Right renal pelvis (tissue), 4 donors: ENCODE measurements at regions not wholly inside any gene's neighbourhood (a gene's known extent, or its start where the extent isn't known, plus 50 kb on each side); places are given as distances from the start of the nearest gene placed in this dataset.
A peak's percentile ranks its signal among the peaks of the same experiment; 100 is the strongest.

Experiments used
- DNase-seq, 4 donors: peaks; one replicate each; pipeline ENCODE4 v3.0.0-alpha.2; 2013; ENCODE audit warnings: low read depth in 4 of 4, low spot score in 3 of 4, missing footprints in 1 of 4

DNA sequence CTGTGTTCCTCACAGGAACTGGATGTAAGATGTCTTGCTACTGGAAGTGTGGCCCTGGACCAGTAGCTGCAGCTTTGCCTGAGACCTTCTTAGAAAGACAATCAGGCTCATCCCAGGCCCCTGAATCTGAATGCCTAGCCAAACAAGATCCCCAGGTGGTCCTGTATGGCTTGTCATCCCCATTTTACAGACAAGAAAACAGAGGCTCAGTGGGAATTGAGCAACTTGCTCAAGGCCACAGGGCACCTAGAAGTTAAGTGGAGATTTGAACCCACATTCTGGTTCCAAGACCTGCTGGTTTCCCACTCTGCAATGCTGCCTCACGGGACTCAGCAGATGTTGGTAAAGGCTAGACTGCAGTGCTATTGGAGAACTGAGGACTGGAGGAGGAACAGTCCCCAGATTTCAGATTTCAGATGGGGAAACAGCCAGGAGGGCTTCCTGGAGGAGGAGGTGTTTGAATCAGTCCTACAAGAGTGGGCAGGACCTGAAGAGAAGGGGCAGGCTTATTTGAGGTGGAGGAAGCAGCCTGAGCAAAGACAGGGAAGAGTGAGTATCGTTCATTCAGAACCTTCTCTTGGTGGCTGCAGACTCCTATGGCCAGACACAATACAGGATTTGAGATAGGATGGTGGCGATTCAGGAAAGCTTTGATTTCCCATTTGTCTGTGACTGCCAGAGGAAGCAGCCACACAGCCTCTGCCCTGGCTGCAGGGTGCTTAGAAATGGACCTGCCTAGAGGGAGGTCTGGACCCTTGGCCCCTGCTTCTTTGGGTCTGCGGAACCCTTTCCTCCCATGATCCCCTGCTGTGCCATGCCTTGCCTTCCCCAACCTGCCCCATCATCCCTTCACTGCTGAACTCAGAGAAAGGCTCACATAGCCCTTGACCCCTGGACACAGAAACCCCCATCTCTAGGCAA is 233.4 kb upstream of the NLRP1 start:
- no peak for DNase-seq

- DNase-seq, result no peak
Measured at GRCh38 chr17:5819396-5819795, 235.1 kb upstream of the NLRP1 start.

GRCh38 chr17:5819921-5820685 is 235.8 kb upstream of the NLRP1 start:
- no peak for DNase-seq

- DNase-seq, result no peak
Measured at GRCh38 chr17:5820721-5821456, 236.6 kb upstream of the NLRP1 start.

GRCh38 chr17:5821803-5822202 is 237.5 kb upstream of the NLRP1 start:
- no peak for DNase-seq

GRCh38 chr17:5822281-5823060 is 238.2 kb upstream of the NLRP1 start:
- no peak for DNase-seq

DNA sequence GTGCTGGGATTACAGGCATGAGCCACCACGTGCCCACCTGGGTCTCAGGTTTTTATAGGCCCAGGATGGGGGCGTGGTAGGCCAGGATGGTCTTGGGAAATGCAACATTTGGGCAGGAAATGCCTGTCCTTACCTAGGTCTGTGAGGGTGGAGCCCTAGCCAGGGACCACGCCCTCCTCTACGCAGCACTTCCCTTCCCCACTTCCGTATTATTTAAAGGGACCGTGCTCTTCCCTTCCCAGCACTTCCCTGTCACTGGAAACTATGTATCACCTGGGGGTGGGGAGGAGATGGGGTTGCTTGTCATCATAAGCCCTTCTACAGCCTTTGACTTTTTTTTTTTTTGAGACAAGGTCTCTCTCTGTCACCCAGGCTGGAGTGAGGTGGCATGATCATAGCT is 238.9 kb upstream of the NLRP1 start:
- DNase-seq, result no peak

DNA sequence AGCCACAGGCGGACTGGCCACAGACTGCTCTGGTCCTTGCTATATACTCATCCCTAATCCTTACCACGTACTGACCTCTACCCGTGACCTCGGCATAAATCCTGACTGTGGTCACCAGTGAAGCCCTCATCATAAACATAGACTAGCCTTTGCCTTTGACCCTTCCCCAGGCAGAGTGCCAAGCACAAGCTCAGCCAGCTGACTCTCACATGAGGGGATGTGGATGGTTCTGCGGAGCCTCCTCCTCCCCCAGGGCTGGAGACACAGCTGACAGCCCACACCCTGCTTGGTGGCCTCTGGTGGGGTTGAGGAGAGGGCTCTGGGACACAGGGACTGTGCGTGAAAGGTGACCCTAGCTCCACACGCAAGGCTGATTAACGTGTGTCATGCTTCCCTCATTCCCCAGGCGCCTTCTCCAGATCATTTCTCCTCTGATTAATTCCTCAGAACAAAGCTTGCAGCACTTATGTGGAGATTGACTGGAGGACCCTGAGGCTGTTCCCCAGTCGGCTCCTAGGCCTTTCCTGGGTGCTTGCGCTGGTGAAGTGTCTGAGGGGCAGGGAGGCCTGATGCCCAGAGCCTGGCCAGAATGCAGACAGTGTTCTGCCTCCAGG is 241.5 kb upstream of the NLRP1 start:
- DNase-seq, result peak; percentile 31 to 54 (median 52)

DNA sequence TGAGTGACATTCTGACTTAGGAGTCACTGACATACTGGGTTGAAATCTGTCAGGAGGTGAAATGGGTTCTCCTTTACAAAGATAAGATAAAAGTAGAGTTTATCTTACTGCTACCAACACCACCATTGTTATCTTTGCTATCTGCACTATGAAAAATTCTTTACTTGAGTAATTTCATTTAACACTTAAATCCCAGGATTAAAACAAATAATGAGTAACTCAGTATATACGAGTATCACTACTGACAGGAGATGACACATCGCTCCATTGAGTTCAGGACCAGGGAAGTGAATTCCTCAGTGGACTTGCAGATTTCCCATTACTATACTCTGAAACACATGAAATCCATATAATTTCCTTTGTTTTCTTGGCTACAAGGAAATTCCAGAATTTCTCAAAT is 242.1 kb upstream of the NLRP1 start:
- no peak for DNase-seq

- DNase-seq, result no peak
Measured at GRCh38 chr17:5830921-5831320, 239.3 kb upstream of the WSCD1 start.

DNA sequence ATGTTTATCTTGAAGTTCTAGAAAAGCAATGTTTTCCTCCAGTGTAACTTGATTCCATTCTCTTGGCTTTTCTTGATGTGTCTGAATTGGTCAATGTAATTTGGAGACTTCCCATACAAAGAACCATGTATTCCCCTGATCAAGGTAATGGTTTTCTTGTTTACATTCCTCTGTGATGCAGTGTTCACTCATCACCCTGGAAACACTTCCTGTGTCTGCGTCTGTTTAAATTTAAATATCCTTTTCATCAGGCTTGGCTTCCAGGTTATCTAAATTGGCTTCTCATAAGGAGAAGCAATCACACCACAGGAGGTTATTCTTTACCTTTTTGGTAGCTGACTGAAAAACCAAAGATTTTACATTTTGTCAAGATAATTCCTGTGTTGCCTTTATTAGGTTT is 237.3 kb upstream of the WSCD1 start:
- DNase-seq, result no peak

DNA sequence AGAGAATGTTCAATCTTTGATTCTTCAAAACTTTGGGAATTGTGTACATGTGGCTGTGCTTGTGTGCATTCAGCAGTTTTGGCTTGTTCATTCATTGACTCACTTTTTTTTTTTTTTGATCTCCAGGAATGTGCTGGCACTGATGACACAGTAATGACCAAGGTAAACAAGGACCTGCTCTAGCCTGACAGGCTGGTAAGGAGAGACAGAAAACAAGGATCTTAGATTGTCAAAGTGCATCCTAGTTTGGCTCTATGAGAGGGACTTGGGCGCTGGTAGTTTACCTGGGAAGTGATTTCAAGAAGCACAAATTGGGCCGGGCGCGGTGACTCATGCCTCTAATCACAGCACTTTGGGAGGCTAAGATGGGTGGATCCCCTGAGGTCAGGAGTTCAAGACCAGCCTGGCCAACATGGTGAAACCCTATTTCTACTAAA is 233.1 kb upstream of the WSCD1 start:
- no peak for DNase-seq

GRCh38 chr17:5838661-5839300 is 231.4 kb upstream of the WSCD1 start:
- no peak for DNase-seq

GRCh38 chr17:5840811-5841446 is 229.2 kb upstream of the WSCD1 start:
- no peak for DNase-seq

DNA sequence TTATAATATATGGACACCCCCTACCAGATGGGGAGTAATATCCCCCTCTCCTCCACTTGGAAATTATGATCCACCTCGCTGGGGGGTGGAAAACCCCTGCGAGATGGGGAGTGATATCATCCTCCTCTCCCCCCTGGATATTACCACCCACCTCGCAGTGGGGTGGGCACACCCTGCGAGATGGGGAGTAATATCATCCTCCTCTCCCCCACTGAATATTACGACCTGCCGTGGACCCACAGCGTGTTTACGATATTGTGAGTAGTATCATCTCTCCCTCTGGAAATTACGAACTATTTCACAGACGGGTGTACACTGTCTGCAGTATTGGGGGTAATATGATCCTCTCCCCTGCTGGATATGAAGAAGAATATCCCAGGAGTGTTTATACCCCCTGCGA is 228.3 kb upstream of the WSCD1 start:
- no peak for DNase-seq

DNA sequence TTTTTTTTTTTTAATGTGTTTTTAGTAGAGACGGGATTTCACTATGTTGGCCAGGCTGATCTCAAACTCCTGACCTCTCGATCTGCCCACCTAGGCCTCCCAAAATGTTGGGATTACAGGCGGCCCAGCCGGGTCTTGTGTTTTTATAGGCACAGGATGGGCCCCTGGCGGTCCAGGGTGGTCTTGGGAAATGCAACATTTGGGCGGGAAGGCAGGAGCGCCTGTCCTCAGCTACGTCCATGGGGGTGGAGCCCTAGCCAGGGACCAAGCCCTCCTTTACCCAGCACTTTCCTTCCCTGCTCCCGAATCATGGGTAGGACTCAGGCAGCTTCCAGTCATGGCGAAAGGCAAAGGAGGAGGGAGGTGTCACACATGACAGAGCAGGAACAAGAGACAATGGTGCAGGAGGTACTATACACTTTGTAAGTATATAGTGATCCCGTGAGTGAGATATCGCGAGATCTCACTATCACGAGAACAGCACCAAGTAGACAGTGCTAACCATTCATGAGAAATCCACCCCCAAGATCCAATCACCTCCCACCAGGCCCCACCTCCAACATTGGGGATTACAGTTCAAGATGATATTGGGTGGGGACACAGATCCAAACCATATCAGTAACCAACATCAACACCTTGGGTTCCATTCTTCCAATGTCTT is 226.7 kb upstream of the WSCD1 start:
- DNase-seq, result no peak

DNA sequence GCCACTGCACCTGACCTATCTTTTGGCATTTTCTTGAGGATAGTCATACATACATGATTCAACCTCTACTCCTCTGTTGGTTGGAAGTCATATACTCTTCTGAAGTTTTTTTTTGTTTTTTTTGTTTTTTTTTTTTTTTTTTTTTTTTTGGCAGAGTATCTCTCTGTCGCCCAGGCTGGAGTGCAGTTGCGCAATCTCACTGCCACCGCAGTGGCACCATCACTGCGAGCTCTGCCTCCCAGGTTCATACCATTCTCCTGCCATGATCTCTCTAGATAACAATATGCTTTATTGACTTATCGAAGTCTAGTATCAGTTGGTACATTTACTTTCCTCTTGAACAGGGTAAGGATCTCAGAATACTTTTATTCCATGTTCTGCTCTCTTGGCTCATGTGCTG is 224.2 kb upstream of the WSCD1 start:
- DNase-seq, result no peak

DNA sequence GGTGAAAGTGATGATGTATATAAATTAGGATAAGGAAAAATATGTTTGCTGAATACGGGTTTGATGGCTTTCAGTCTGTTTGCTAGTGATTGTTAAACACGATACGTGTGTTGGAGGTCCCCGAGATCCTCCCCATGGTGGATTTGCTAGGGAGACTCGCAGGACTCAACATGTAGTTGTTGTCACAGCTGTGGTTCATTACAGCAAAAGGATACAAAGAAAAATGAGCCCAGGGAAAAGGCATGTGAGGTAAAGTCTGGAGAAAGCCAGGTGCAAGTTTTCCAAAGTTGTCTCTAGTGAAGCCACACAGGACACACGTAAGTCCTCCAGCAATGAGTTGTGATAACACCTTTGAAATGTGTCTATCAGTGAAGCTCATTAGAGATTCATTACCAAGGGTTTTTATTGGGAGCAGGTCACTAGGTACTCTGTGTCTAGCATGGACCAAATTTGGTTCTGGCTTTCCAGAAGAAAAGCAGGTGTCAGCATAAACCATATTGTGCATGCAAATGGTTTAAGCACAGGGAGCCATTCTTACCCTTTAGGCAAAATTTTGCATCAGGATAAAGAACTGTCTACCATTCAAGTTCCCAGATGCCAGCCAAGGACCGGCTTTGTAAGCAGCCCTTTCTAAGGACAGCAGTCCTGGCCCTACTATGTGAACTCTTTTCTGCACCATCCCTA is 215.2 kb upstream of the WSCD1 start:
- no peak for DNase-seq
